CD4-positive, alpha-beta T cell treated with Interleukin-4 for 1 hour (primary cell): ENCODE measurements at regions not wholly inside any gene's neighbourhood (a gene's known extent, or its start where the extent isn't known, plus 50 kb on each side); places are given as distances from the start of the nearest gene placed in this dataset.

Experiments used
- DNase-seq, 2 donors: peaks; one replicate each; pipeline ENCODE4 v3.0.0-alpha.2; 2020 to 2022

DNA sequence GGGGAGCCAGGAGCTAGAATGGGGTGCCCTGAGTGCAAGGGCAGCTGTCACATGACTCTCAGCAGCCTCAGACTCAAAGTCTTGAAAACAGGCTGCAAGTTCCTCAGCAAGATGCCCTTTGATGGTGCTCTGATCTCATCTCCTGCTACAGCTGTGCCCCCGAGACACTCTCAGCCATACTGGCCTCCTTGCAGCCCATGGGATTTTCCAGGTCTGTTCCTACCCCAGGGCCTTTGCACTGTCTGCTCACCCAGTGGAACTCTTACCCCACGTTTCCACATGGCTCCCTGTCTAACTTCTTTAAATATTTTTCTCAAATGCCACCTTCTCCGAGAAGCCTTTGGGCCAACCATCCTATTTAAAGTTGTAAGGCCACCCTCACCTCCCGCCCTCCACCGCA lies 146.9 kb downstream of the C16orf95 start:
- no peak for DNase-seq

DNA sequence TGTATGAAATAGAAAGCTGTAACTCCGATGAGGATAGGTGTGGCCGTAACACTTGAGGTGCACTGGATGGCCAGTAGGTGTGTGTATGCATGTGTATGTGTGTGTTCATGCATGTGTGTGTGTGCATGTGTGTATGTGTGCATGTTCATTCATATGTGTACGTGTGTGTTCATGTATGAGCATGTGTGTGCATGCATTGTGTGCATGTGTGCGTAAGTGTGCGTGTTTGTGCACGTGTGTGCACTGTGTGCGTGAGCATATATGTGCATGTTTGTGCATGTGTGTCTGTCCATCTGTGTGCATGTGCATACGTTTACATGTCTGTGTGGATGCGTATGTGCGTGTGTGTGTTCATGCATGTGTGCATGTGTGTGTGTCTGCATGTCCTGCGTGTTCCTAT lies 145.5 kb downstream of the C16orf95 start:
- DNase-seq = no peak

DNA sequence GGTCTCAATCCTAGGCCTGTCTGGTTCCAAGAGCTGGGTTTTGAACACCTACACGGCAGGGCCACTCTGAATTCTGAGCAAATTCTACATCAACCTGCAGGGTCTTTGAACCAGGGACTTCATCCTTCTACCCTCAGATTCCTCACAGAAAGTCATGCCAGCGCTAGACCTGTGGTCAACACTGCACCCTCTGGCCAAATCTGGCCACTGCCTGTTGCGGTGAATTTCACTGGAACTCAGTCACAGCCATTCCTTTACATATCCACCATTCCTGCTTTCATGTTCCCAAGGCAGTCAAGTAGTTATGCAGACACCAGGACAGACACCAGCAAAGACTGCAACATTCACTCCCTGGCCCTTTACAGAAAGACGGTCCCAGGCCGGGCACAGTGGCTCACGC lies 144.6 kb downstream of the C16orf95 start:
- DNase-seq = no peak

DNA sequence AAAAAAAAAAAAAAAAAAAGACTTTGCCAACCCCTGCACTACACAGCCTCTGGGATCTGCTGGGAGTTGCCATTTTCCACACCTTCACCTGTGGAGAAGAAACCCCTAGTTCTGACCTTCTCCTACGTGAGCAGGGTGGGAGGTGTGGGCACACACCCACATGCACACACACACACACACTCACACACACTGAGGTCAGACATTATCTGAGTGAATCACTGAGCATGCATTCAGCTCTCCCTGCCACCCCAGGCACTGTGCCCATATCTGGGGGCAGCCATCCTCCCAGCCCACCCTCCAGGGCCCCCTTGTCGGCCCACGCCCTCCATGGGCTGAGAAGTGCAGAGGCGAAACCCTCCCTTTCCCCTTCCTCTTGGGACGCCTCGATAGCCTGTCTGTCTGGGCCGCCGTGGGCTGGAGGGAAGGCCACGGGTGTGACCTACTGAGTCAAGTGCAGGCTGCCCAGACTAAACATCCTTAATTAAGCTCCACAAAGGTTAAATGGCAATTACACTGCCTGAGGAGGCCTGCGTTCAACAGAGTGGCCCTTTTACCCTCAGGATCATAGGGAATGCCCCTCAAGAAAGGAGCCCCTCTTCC lies 143.8 kb downstream of the C16orf95 start:
- DNase-seq = no peak

DNA sequence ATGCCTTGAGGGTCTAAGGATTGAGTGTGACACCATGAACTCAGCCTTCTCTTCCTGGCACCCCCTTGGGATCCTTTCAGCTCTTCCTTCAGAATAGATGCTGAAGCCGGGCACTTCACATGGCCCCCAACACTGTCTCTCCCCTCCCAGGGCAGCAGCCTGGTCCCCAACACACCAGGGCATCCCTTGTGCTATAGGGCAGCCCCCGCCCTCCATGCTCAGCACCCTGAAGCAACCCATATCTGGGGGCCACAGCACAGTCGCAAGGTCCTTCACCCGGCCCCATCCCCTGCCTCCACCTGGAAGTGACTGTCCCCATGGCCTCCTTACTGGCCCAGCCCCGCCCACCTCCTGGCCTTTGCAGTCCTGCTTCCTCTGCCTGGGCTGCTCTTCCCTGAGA lies 143.1 kb downstream of the C16orf95 start:
- no peak for DNase-seq

DNA sequence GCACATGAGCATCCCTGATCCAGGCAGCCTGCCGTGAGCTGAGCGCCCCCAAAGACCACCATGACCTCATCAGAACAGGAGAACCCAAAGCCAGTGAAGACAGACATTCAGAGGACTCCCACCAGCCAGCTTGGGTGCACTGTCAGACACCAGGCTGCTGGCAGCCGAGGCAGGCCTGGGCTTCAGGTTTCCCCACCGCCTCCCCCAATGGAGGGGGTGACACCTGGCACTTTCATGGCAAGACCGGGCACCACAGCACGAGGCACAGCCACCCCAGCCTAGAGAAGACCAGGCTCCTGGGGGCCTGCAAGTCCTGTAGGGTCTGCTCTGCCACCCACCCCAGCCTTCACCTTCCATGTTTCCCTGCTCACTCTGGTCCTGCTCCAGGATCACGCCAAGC lies 140.5 kb downstream of the C16orf95 start:
- no peak for DNase-seq

DNA sequence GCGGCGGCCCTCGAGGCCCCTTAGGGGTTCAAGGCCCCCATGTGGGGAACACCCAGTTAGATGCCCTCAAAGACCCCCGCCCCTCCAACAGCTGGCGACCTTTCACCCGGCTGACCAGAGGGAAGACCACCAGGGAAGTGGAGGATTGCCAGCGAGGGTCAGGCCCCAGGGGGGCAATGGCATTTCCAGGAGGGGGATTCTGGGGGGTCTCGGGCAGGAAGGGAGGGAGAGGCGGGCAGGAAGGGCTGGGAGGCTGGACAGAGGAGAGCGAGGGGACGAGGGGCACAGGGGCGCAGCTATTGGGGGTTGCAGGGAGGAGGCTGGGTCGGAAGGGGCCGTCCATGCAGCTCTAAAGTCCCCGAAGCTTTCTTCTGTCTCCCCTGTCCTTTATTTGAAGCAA lies 139.5 kb downstream of the C16orf95 start:
- DNase-seq = no peak

DNA sequence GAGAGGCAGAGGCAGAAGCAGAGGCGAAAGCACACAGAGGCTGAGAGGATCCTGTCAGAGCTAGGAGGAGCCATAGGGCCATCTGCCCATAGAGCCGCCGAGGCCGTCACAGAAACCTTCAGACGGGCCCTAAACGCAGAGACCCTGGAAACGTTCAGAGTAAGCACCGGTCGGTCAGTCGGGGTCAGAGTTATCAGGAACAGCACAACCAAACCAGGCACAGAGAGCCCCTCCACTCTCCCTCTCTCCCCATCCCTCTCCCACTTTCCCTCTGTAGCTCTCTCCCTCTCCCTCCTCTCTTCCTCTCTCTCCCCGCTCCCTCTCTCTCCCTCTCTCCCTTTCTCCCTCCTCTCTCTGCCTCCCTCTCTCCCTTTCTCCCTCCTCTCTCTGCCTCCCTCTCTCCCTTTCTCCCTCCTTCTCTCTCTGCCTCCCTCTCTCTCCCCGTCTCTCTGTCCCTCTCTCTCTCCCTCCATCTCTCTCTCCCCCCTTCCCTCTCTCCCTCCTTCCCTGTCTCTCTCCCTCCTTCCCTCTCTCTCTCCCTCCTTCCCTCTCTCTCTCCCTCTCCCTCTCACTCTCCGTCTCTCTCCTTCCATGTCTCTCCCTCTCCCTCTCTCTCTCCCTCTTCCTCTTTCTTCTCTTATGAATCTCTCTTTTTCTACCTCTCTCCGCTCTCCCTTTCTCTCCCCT lies 138.9 kb downstream of the C16orf95 start:
- DNase-seq = no peak

DNA sequence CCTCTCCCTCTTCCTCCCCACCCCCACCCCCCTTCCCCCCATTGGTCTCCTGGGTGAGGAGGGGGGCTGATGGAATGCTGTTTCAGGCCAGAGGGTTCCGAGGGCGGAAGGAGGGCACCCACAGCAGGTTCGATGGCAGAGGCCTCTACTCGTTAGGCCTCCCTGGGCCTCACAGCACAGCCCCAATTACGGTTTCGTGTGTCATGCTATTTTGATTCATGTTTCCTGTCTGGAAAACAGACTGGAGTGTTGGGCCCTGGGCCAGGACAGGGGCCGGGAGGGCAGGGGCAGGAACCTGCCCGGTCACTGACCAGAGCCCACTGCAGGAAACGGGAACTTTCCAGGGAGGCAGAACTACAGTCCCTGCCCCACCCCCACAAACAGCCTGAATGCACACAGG lies 138.2 kb downstream of the C16orf95 start:
- DNase-seq = no peak

DNA sequence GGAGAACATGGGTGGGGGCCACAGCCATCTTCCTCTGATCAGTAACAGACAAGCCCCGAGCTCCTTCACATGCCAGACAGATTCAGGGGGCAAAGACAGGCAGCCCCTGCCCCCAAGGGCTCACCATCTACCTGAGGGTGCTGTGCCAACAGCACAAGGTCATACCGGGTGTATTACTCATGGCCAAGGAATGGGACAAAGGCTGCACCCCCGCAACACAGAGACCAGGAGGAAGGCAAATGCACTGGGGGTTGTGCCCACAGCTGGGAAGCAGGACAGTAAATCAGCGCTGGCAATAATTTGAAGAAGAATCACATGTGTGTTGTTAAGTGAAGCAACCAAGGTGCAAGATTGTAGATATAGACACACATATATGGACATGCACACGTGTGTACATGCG lies 137.1 kb downstream of the C16orf95 start:
- DNase-seq = no peak

DNA sequence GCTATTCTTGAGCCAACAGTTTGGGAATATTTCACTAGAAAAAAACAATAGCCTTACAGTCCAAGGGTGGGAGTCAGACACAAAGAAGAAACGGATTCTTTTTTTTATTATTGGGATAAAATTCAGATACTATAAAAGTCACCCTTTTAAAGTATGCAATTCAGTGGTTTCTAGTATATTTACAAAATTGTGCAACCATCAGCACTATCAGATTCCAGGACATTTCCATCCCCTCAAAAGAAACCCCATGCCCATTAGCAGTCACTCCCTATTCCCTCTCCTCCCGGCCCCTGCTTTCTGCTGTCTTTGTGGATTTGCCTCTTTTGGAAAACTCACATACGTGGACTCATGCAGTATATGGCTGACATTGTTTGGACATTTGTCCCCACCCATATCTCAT lies 134.4 kb downstream of the C16orf95 start:
- no peak for DNase-seq

DNA sequence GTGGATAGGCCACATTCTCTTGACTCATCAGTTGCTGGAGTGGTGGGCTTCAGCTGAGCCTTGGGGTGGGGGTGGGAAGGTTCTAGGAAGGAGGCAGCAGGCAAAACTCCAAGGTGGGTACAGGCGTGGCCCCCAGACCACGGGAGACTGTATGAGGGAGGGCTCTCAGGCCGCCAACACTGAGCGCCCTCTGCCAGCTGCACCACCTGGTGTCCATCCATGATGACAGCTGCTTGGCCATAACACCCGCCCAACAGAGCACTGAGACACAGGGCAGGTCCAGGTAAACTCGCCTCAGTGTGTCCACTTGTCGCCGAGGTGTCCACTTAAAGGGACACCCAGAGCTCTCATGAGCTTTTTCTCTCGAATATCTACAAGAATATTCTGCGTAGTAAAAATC lies 133.5 kb downstream of the C16orf95 start:
- DNase-seq = no peak

DNA sequence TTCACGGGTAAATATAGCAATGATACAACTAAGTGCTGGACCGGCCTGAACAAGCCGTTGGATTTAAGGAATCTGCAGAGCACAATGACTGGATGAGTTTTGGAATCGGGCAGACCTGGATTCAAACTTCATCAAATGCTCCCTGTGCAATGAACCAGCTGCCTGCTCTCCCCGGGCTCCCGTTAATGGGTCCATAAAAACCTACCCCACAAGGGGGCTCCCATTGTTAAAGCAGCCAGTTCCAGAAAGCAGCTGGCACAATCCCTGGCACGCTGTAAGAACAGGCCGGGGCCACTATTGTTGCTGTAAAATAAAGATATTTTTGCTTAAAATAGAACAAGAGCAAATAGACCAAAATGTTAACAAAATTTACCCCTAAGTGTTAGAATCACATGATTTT lies 131.9 kb downstream of the C16orf95 start:
- DNase-seq = no peak

DNA sequence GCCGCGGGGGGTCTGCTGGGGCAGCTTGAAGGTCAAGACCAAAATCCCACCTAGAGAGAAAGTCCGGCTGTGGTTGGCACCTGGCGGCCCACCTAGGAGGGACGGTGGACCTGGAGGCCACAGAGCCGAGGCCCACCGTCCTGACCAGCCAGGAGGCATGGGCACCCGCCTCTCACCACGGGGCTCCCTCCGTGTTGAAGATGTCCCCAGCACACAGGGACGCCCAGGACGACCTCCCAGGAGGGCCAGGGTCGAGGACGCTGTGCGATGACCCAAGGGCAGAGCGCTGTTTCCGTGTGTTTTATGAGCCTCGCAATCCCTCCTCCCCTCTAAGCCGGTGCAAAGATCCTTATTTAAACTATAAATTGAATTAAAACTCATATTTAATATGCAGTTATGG lies 131.2 kb downstream of the C16orf95 start:
- no peak for DNase-seq

DNA sequence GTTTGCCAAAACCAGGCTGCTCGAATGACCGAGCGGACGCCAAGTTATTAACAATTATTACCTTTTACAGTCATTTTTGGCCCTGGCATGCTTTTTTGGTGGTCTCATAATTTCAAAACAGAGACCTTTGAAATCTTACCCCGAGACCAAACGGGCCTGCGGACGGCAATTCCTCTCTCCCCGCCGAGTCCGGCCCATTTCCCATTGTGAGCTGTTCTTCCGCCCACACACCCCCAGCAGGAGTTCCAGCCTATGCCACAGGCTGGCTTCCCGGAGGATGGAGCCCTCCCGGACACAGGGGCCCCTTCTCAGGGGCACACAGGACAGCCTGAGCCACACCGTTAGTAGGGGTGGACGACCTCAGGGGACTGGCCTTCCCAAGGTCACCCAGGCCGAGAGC lies 130.7 kb downstream of the C16orf95 start:
- DNase-seq = no peak

DNA sequence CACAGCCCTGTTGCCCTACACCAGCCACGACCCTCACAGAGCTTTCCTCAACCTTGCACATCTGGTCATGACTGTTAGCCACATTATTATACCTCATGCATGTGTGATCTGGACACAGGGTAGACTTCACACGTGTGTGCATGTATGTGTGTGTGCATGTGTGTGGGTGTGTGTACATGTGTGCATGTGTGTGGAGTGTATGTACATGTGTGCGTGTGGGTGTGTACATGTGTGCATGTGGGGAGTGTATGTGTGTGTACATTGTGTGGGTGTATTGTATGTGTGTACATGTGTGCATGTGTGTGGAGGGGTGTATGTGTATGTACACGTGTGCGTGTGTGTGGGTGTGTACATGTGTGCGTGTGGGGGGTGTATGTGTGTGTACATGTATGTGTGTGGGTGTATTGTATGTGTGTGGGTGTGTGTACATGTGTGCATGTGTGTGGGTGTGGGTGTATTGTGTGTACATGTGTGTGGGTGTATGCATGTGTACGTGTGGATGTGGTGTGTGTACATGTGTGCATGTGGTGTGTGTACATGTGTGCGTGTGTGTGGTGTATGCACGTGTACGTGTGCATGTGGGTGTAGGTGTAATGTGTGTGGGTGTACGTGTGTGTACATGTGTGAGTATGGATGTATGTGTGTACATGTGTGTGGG lies 130.2 kb downstream of the C16orf95 start:
- no peak for DNase-seq

DNA sequence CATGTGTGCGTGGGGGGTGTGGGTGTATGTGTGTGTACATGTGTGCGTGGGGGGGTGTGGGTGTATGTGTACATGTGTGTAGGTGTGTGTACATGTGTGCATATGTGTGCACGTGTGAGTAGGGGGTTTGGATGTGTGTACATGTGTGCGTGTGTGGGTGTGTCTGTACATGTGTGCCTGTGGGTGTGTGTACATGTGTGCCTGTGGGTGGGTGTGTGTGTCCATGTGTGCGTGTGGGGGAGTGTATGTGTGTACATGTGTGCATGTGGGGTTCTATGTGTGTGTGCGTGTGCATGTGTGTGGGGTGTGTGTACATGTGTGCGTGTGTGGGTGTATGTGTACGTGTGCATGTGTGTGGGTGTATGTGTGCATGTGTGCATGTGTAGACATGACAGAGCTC lies 129.1 kb downstream of the C16orf95 start:
- no peak for DNase-seq

DNA sequence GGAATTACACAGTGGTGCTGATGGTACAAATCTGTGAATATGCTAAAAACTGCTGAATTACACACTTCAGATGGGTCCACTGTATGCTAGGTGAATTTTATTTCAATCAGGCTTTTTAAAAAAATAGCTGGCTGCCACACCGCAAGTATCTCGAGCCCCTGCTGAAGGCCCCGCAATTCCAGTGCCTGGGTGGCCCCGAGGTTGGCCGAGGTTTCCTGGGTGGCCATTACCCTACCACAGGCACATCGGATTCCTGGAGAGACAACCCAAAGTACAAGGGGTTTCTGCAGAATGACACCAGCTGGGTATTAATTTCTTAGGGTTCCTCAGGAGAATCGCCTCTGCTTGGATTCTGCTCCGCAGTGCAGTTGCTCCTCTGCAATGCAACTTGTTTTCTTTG lies 127.8 kb downstream of the C16orf95 start:
- DNase-seq = no peak

DNA sequence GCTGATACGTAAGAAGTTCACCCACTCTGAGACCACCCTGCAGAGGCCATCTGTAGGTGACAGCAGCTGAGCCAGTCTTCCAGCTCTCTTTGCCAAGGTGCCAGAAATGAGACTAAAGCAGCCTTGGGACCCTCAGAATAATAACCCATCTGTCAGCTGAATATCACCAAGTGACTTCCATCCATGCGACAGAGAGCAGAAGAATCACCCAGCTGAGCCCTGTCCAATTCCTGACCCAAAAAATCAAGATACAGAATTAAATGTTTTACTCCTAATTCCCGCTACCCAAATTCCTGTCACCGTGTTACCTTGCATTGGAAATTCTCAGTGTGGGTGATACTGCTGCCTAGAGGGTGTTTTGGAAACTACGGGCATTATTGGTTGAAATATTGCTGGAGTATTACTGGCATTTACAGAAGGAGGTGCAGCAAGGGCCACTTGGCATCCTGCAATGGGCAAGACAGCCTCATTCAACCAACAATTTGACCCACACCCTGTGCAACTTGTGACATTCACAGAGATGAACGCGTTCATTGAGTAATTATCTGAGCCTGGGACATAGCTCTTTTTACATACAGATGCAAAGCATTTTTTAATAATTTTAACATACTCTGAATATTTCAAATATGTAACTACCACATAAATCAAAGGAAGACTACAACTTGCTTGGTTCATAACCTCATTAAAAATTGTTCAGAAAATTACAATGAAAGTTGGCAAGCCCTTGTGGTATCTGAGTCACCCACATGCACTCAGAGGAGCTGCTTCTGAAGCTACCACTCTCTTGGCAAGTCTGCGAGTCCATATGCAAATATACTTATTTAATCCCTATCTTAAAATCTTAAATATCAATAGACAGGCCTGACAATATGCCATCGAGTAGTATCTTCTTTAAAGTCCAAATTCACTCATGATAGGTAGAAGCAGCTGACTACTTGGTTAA lies 126.6 kb downstream of the C16orf95 start:
- no peak for DNase-seq

DNA sequence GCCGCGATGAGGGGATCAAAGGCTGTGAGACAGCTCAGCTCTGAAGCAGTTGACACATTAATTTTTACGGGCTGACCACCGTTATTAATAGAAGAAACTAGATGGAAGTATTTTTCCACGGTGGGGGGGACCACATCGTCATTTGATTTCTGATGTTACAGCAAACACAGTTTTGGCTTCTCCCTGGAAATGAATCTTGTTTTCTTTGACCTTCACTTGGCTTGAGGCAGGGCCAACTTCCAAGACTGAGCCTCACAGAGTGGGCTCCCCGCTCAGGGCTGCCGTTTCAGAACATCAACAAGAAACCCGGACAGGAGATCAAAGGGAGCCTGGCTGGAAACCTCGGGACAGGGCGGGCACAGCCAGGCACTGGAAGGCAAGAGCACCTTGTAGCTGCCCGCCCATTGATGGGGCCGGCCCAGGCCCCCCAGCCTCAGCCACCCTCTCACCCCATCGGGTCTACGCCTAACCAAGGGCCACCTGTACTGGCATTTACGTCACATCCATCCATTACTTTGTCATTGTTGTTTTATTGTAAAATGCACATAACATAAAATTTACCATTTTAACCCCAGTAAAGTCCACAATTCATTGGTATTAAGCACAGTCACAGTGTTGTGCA lies 124.6 kb downstream of the C16orf95 start:
- no peak for DNase-seq

DNA sequence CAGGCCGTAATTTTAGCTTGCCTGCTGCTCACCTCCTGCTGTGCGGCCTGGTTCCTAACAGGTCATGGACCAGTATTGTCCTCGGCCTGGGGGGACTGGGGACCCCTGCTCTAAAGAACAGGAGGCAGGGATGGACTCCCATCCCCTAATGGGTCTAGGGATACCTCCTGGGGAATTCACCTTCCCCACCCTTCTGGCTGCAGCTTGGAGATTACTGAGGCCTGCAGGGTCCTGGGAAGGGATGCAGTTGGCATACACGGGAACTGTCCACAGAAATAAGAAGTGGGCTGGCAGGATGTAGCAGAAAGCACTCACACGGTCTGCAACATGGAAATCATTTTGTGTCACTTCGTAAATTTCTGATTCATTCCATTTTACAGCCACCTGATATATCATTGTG lies 123.0 kb downstream of the C16orf95 start:
- DNase-seq = no peak

DNA sequence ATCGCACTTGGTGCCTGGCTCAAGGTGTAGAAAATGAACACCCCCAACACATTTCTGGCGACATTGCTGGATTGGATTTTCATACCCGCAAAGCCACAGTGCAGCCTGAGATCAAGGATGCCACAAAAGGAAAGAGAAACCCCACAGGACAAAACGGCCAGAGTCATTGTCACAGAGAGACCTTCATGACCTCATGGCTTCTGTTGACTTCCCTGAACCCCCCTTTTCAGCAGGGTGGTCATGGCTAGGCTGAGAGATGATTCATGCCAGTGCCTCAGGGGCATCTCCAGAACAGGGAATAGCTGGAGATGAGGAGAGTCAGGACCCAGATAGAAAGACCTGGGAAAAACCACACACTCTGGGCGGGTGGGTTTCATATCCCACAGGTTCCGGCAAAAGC lies 122.0 kb downstream of the C16orf95 start:
- no peak for DNase-seq

DNA sequence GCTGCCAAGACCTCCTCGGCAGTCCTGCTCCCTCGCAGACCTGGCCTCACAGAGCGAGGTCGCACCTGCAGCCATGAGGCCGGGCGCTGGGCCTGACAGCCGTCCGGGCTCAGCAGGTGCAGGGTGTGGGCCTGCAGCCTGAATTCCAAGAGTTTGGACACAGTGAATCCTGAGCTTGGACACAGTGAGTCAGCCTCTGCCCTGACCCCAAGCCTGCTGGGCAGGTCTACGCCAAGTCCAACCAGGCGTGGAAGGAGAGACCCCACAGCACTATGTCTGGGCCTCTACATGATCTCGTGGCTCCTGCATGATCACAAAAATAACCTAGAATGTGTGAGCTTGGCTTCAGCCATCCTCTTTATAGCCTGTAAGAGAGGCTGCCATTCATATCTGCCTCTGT lies 121.0 kb downstream of the C16orf95 start:
- DNase-seq = no peak
